ENCODE measurements at regions not wholly inside any gene's neighbourhood (a gene's known extent, or its start where the extent isn't known, plus 50 kb on each side); places are given as distances from the start of the nearest gene placed in this dataset.

DNA sequence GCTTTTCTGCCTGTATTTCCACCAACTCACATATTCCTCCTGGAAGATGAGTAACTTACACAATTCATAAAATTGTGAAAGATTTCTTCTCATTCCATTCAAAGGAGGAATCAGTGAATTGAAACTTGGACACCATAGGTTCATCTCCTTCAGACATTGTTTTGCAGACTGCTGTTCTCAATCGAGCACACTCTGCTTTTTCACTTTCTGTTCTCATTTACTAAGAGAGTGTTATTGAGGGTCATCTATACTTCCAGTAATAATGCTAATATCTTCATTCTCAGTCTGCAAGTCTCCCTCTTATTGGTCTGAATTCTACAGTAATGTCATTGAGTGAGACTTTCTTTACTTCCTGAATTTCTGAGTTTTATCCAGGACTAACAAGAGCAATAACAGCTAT, 67.5 kb upstream of the FUT9 start:
- TF ChIP-seq, protein P1, sequence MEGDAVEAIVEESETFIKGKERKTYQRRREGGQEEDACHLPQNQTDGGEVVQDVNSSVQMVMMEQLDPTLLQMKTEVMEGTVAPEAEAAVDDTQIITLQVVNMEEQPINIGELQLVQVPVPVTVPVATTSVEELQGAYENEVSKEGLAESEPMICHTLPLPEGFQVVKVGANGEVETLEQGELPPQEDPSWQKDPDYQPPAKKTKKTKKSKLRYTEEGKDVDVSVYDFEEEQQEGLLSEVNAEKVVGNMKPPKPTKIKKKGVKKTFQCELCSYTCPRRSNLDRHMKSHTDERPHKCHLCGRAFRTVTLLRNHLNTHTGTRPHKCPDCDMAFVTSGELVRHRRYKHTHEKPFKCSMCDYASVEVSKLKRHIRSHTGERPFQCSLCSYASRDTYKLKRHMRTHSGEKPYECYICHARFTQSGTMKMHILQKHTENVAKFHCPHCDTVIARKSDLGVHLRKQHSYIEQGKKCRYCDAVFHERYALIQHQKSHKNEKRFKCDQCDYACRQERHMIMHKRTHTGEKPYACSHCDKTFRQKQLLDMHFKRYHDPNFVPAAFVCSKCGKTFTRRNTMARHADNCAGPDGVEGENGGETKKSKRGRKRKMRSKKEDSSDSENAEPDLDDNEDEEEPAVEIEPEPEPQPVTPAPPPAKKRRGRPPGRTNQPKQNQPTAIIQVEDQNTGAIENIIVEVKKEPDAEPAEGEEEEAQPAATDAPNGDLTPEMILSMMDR (IDR thresholded peaks at IDR 0.05; ENCODE audit: extremely low read depth, insufficient read depth, missing control alignments), result no peak
- no peak for DNase-seq (ENCODE audit: low spot score)
- in situ Hi-C loops (cut with MboI; ENCODE audit: low pct_unique_long_range_greater_than_20kb, low sequenced_read_pairs, unreplicated experiment), result no loop called here

GRCh38 chr6:95949985-95950384, 65.8 kb upstream of the FUT9 start:
- DNase-seq (ENCODE audit: low spot score), result no peak
- in situ Hi-C loops (cut with MboI; ENCODE audit: low pct_unique_long_range_greater_than_20kb, low sequenced_read_pairs, unreplicated experiment), result no loop called here
- TF ChIP-seq, protein P1 (IDR thresholded peaks at IDR 0.05; ENCODE audit: extremely low read depth, insufficient read depth, missing control alignments), result no peak

DNA sequence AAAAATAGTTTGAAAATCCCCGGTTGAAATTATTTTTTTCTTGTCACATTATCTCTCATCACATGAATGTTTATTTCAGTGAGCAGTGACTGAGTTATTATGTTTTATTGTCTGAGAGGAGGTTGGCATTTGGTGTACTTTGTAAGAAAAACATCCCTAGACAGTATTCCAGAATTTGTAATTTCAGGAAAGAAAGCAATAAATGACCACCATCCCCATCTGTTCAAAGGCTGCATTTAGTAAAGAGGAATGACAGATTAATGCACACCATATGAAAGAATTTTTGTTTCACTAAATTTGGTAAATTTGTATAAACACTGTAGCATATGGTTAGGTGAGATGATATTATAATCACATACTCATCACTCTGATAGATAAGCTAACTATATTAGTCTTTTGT, 57.1 kb upstream of the FUT9 start:
- no peak for DNase-seq (ENCODE audit: low spot score)
- in situ Hi-C loops (cut with MboI; ENCODE audit: low pct_unique_long_range_greater_than_20kb, low sequenced_read_pairs, unreplicated experiment), result no loop called here
- TF ChIP-seq, protein P1 (IDR thresholded peaks at IDR 0.05; ENCODE audit: extremely low read depth, insufficient read depth, missing control alignments), result no peak

GRCh38 chr6:95959261-95959660, 56.5 kb upstream of the FUT9 start:
- no peak for DNase-seq (ENCODE audit: low spot score)
- TF ChIP-seq, protein P1 (IDR thresholded peaks at IDR 0.05; ENCODE audit: extremely low read depth, insufficient read depth, missing control alignments), result no peak
- in situ Hi-C loops (cut with MboI; ENCODE audit: low pct_unique_long_range_greater_than_20kb, low sequenced_read_pairs, unreplicated experiment), result no loop called here
